SK-N-MC (cell line): ENCODE measurements at regions not wholly inside any gene's neighbourhood (a gene's known extent, or its start where the extent isn't known, plus 50 kb on each side); places are given as distances from the start of the nearest gene placed in this dataset.

ENCODE experiments used
- EZH2 ChIP-seq: fragments of 200-600 bp; sonication (generic); IDR thresholded peaks from one replicate; pipeline ENCODE4 v1.6.1; 2017; ENCODE audit warnings: antibody characterized with exemption
- FOXP2 ChIP-seq: optimal IDR thresholded peaks from 2 replicates; pipeline ENCODE3; 2011; ENCODE audit warnings: mild to moderate bottlenecking, moderate library complexity; ENCODE audit not compliant: insufficient read depth; ENCODE audit errors: extremely low read length, control extremely low read depth
- POLR2AphosphoS5 ChIP-seq: IDR thresholded peaks from 2 replicates; pipeline ENCODE4 v1.6.1; 2012; ENCODE audit warnings: mild to moderate bottlenecking, low read depth, low read length, borderline replicate concordance

DNA sequence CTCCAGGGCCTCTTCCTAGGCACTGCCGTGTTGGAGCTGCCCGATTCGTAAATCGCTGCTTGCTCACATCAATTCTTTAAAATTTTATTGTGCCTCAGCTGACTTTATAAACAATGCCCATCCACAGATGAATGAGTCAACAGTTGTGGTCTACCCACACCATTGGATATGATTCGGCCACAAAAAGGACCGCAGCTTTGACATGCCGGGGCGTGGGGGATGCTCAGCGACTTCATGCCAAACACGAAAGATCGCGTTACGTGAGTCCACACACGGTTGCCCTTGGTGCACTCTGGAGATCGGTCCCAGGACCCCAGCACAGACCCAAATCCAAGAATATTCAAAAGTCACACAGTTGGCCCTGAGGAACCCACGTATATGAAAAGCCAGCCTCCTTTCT is 195.7 kb downstream of the CTTN start:
- TF ChIP-seq EZH2: no peak
- no peak for TF ChIP-seq POLR2AphosphoS5
- TF ChIP-seq FOXP2: no peak
